ENCODE measurements at regions not wholly inside any gene's neighbourhood (a gene's known extent, or its start where the extent isn't known, plus 50 kb on each side); places are given as distances from the start of the nearest gene placed in this dataset.

GRCh38 chr2:226423498-226423960, 376.1 kb downstream of the IRS1 start:
- TF ChIP-seq POLR2A (IDR thresholded peaks at IDR 0.05): no peak
- TF ChIP-seq CTCF (IDR thresholded peaks at IDR 0.05): no peak
- H3K4me1 ChIP-seq: peaks cover 4 to 8% of the 10 kb centered on the region in 2 donors
- no peaks in the 10 kb centered on the region for H3K36me3 ChIP-seq
- H3K27me3 ChIP-seq: no peaks in the 10 kb centered on the region
- H3K9me3 ChIP-seq: no peaks in the 10 kb centered on the region
- 55 to 57% methylated on average over 7 of the region's 7 CpGs for WGBS, 2 donors
- H3K27ac ChIP-seq: peak overlapping the region; percentile 0 to 51 (median 28)
- intact Hi-C loops (cut with DNase I): no loop called here
- DNase-seq: peak; percentile 39 to 43
- H3K4me3 ChIP-seq (replicated peaks in 1 of 3): no peak overlapping the region

GRCh38 chr2:226420646-226421045, 379.0 kb downstream of the IRS1 start:
- Histone ChIP-seq H3K4me1 (peaks cover 4 to 8% of the 10 kb centered on the region in 2 donors), H3K27me3 (no peaks in the 10 kb centered on the region), H3K36me3 (no peaks in the 10 kb centered on the region), H3K27ac (no peak overlapping the region), H3K4me3 (replicated peaks in 1 of 3) (no peak overlapping the region), H3K9me3 (no peaks in the 10 kb centered on the region)
- no peak for DNase-seq
- intact Hi-C loops (cut with DNase I): no loop called here
- TF ChIP-seq CTCF (IDR thresholded peaks at IDR 0.05) (no peak), POLR2A (IDR thresholded peaks at IDR 0.05) (no peak)

GRCh38 chr2:226418521-226418920, 381.1 kb downstream of the IRS1 start:
- 93 to 97% methylated on average over 5 of the region's 5 CpGs for WGBS, 2 donors
- intact Hi-C loops (cut with DNase I): no loop called here
- no peak for DNase-seq
- TF ChIP-seq CTCF (IDR thresholded peaks at IDR 0.05): no peak
- no peak for TF ChIP-seq POLR2A (IDR thresholded peaks at IDR 0.05)
- H3K4me3 ChIP-seq (replicated peaks in 1 of 3): no peak overlapping the region
- H3K9me3 ChIP-seq: no peaks in the 10 kb centered on the region
- no peaks in the 10 kb centered on the region for H3K27me3 ChIP-seq
- H3K4me1 ChIP-seq: peaks cover 0 to under 1% of the 10 kb centered on the region in 2 donors
- H3K36me3 ChIP-seq: no peaks in the 10 kb centered on the region
- H3K27ac ChIP-seq: no peak overlapping the region

- no peaks in the 10 kb centered on the region for H3K36me3 ChIP-seq
- no peaks in the 10 kb centered on the region for H3K4me1 ChIP-seq
- no peak for TF ChIP-seq POLR2A (IDR thresholded peaks at IDR 0.05)
- TF ChIP-seq CTCF (IDR thresholded peaks at IDR 0.05): no peak
- no peaks in the 10 kb centered on the region for H3K9me3 ChIP-seq
- no peak overlapping the region for H3K4me3 ChIP-seq (replicated peaks in 1 of 3)
- DNase-seq: no peak
- H3K27ac ChIP-seq: no peak overlapping the region
- no peaks in the 10 kb centered on the region for H3K27me3 ChIP-seq
- WGBS, 2 donors: 82 to 84% methylated on average over 2 of the region's 2 CpGs
- intact Hi-C loops (cut with DNase I): no loop called here
Measured at GRCh38 chr2:226414335-226414734, 385.3 kb downstream of the IRS1 start.

GRCh38 chr2:226413498-226414130, 386.0 kb downstream of the IRS1 start:
- Histone ChIP-seq H3K4me3 (replicated peaks in 1 of 3) (no peak overlapping the region), H3K27me3 (no peaks in the 10 kb centered on the region), H3K4me1 (no peaks in the 10 kb centered on the region), H3K27ac (no peak overlapping the region), H3K9me3 (no peaks in the 10 kb centered on the region), H3K36me3 (no peaks in the 10 kb centered on the region)
- no peak for DNase-seq
- no peak for TF ChIP-seq POLR2A (IDR thresholded peaks at IDR 0.05)
- TF ChIP-seq CTCF (IDR thresholded peaks at IDR 0.05): no peak
- intact Hi-C loops (cut with DNase I): no loop called here
- 63 to 66% methylated on average over 2 of the region's 2 CpGs for WGBS, 2 donors
